Lower lobe of right lung (tissue), 2 donors: ENCODE measurements at regions not wholly inside any gene's neighbourhood (a gene's known extent, or its start where the extent isn't known, plus 50 kb on each side); places are given as distances from the start of the nearest gene placed in this dataset.

ENCODE experiments used
- ATAC-seq, 2 donors: fragments of 200-7000 bp; cut with Tn5 transposase; one replicate each; pipeline ENCODE4 v1.9.1; 2020 to 2022; ENCODE audit warnings: mild to moderate bottlenecking in 2 of 2, moderate library complexity in 2 of 2
- DNase-seq: peaks from one replicate; pipeline ENCODE4 v3.0.0-alpha.2; 2020
- H3K27ac ChIP-seq: fragments of 200-600 bp; one replicate; pipeline ENCODE4 v1.8.0; 2022
- H3K27me3 ChIP-seq: fragments of 200-600 bp; one replicate; pipeline ENCODE4 v1.8.0; 2022; ENCODE audit warnings: low read depth
- H3K36me3 ChIP-seq: fragments of 200-600 bp; one replicate; pipeline ENCODE4 v1.8.0; 2022; ENCODE audit warnings: mild to moderate bottlenecking
- H3K4me1 ChIP-seq: fragments of 200-600 bp; one replicate; pipeline ENCODE4 v1.8.0; 2022
- H3K4me3 ChIP-seq: fragments of 200-600 bp; one replicate; pipeline ENCODE4 v1.8.0; 2022; ENCODE audit warnings: mild to moderate bottlenecking
- H3K9me3 ChIP-seq: fragments of 200-600 bp; one replicate; pipeline ENCODE4 v1.8.0; 2022
- CTCF ChIP-seq: fragments of 200-600 bp; IDR thresholded peaks from one replicate; pipeline ENCODE4 v1.8.0; 2022; ENCODE audit warnings: antibody characterized with exemption, mild to moderate bottlenecking
- intact Hi-C: fragments of 100-400 bp; cut with DNase I; formaldehyde crosslinking; loops from one replicate; pipeline ENCODE4 v1.11.0; 2022
- donor health status: DM: no; HTN: yes; CAD: no; lungs with severe emphysema.

- TF ChIP-seq CTCF, result no peak
- ATAC-seq (no peak), DNase-seq (no peak)
- Histone ChIP-seq H3K27me3 (no peaks in the 10 kb centered on the region), H3K4me1 (no peaks in the 10 kb centered on the region), H3K27ac (no peak overlapping the region), H3K36me3 (no peaks in the 10 kb centered on the region), H3K4me3 (no peak overlapping the region), H3K9me3 (no peaks in the 10 kb centered on the region)
- intact Hi-C loops, result no loop called here
Observed at GRCh38 chr9:99743455-99743854, 78.2 kb upstream of the NR4A3 start.

GRCh38 chr9:99744132-99744531 lies 77.6 kb upstream of the NR4A3 start:
- Histone ChIP-seq H3K27me3 (no peaks in the 10 kb centered on the region), H3K36me3 (no peaks in the 10 kb centered on the region), H3K27ac (no peak overlapping the region), H3K9me3 (no peaks in the 10 kb centered on the region), H3K4me3 (no peak overlapping the region), H3K4me1 (no peaks in the 10 kb centered on the region)
- DNase-seq (no peak), ATAC-seq (no peak)
- no peak for TF ChIP-seq CTCF
- intact Hi-C loops, result no loop called here

GRCh38 chr9:99745085-99745484 lies 76.6 kb upstream of the NR4A3 start:
- intact Hi-C loops, result no loop called here
- H3K27ac ChIP-seq, result no peak overlapping the region
- DNase-seq (no peak), ATAC-seq (no peak)
- H3K36me3 ChIP-seq, result no peaks in the 10 kb centered on the region
- no peak overlapping the region for H3K4me3 ChIP-seq
- no peaks in the 10 kb centered on the region for H3K4me1 ChIP-seq
- no peaks in the 10 kb centered on the region for H3K9me3 ChIP-seq
- no peak for TF ChIP-seq CTCF
- H3K27me3 ChIP-seq, result no peaks in the 10 kb centered on the region

- no peak for ATAC-seq
- intact Hi-C loops, result no loop called here
- Histone ChIP-seq H3K9me3 (no peaks in the 10 kb centered on the region), H3K27ac (no peak overlapping the region), H3K4me1 (no peaks in the 10 kb centered on the region), H3K4me3 (no peak overlapping the region), H3K36me3 (no peaks in the 10 kb centered on the region), H3K27me3 (no peaks in the 10 kb centered on the region)
- TF ChIP-seq CTCF, result no peak
- no peak for DNase-seq
Observed at GRCh38 chr9:99746406-99746805, 75.3 kb upstream of the NR4A3 start.

- TF ChIP-seq CTCF, result no peak
- ATAC-seq (no peak), DNase-seq (no peak)
- intact Hi-C loops, result no loop called here
- no peaks in the 10 kb centered on the region for H3K27me3 ChIP-seq
- H3K36me3 ChIP-seq, result no peaks in the 10 kb centered on the region
- H3K4me3 ChIP-seq, result no peak overlapping the region
- no peak overlapping the region for H3K27ac ChIP-seq
- H3K4me1 ChIP-seq, result no peaks in the 10 kb centered on the region
- H3K9me3 ChIP-seq, result no peaks in the 10 kb centered on the region
Observed at GRCh38 chr9:99748266-99748665, 73.4 kb upstream of the NR4A3 start.

GRCh38 chr9:99748676-99749075 lies 73.0 kb upstream of the NR4A3 start:
- no peak for TF ChIP-seq CTCF
- Histone ChIP-seq H3K27ac (no peak overlapping the region), H3K9me3 (no peaks in the 10 kb centered on the region), H3K4me1 (no peaks in the 10 kb centered on the region), H3K36me3 (no peaks in the 10 kb centered on the region), H3K4me3 (no peak overlapping the region), H3K27me3 (no peaks in the 10 kb centered on the region)
- no peak for ATAC-seq
- intact Hi-C loops, result no loop called here
- no peak for DNase-seq
